ENCODE measurements at regions not wholly inside any gene's neighbourhood (a gene's known extent, or its start where the extent isn't known, plus 50 kb on each side); places are given as distances from the start of the nearest gene placed in this dataset.

DNA sequence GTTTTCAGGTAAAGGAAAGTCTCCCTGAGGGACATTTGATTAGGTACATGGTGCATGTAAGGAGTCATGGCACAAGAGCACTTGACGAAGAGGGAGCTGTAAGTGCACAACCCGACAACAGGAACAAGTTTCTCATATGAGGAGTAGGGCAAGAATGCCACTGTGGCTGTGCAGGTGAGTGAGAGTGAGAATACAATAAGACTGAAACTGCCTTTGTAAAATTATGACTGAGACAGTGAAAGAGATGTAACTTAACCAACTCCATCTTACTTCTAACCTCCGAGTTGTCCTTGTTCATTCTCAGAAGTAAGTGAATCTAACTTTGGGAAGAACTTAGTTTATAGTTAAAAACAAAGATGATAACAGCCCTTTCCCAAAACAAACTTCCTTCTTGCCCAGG is 1025.8 kb upstream of the CNTNAP5 start:
- TF ChIP-seq ZNF282 (CRISPR knock-in tag; IDR thresholded peaks at IDR 0.05): no peak
- TF ChIP-seq SAFB2 (IDR thresholded peaks at IDR 0.05; ENCODE audit: borderline replicate concordance, low read depth, low read length, severe bottlenecking): no peak
- TF ChIP-seq CREB5 (CRISPR knock-in tag; IDR thresholded peaks at IDR 0.05): no peak
- no peak for TF ChIP-seq HDAC2 (IDR thresholded peaks at IDR 0.05)
- no peak for TF ChIP-seq CTCF (IDR thresholded peaks at IDR 0.05 in 2 of 3, conservative IDR thresholded peaks at IDR 0.05 in 1 of 3; ENCODE audit: insufficient read depth in 2 of 3, low read depth in 1 of 3, low read length in 3 of 3)
- no peak for TF ChIP-seq POLR2A (conservative IDR thresholded peaks at IDR 0.05)
- TF ChIP-seq, protein P1, sequence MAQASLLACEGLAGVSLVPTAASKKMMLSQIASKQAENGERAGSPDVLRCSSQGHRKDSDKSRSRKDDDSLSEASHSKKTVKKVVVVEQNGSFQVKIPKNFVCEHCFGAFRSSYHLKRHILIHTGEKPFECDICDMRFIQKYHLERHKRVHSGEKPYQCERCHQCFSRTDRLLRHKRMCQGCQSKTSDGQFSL (CRISPR knock-in tag; IDR thresholded peaks at IDR 0.05): no peak
- TF ChIP-seq, protein P1 (tag; IDR thresholded peaks at IDR 0.05): no peak
- TF ChIP-seq, protein P2, sequence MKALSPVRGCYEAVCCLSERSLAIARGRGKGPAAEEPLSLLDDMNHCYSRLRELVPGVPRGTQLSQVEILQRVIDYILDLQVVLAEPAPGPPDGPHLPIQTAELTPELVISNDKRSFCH (CRISPR knock-in tag; IDR thresholded peaks at IDR 0.05): no peak
- TF ChIP-seq, protein P2 (tag; IDR thresholded peaks at IDR 0.05): no peak
- no peak for TF ChIP-seq JUNB (CRISPR knock-in tag; conservative IDR thresholded peaks at IDR 0.05)
- no peak for TF ChIP-seq ZBTB7A (IDR thresholded peaks at IDR 0.05; ENCODE audit: borderline replicate concordance, control insufficient read depth, low read depth, low read length)
- no peak for TF ChIP-seq EZH2 (IDR thresholded peaks at IDR 0.05; ENCODE audit: borderline replicate concordance, low read depth, low read length)
- no peak for TF ChIP-seq RAD21 (CRISPR knock-in tag; conservative IDR thresholded peaks at IDR 0.05 in 1 of 2, IDR thresholded peaks at IDR 0.05 in 1 of 2)
- TF ChIP-seq ARNT (IDR thresholded peaks at IDR 0.05): no peak
